GM23338 (cell line): ENCODE measurements at regions not wholly inside any gene's neighbourhood (a gene's known extent, or its start where the extent isn't known, plus 50 kb on each side); places are given as distances from the start of the nearest gene placed in this dataset.

Experiments
- ATAC-seq: fragments of 200-7000 bp; cut with Tn5 transposase; 3 replicates; pipeline ENCODE4 v1.9.1; 2020
- DNase-seq: peaks from one replicate; pipeline ENCODE4 v3.0.0-alpha.2; 2015; ENCODE audit warnings: low spot score
- H2AFZ ChIP-seq: fragments of 200-600 bp; sonication (generic); 2 replicates; pipeline ENCODE4 v1.8.0; 2016; ENCODE audit warnings: antibody characterized with exemption, mild to moderate bottlenecking, moderate library complexity
- H3F3A ChIP-seq: fragments of 200-600 bp; sonication (generic); replicated peaks from 2 replicates; pipeline ENCODE4 v1.8.0; 2017; ENCODE audit warnings: antibody characterized with exemption, mixed run types, low read depth
- H3K27ac ChIP-seq: fragments of 200-600 bp; sonication (generic); 2 replicates; pipeline ENCODE4 v1.6.1; 2016; ENCODE audit warnings: low read depth
- H3K27me3 ChIP-seq: fragments of 200-600 bp; sonication (generic); 2 replicates; pipeline ENCODE4 v1.8.0; 2016; ENCODE audit warnings: mild to moderate bottlenecking, mixed run types, moderate library complexity; ENCODE audit not compliant: insufficient read depth
- H3K36me3 ChIP-seq: fragments of 200-600 bp; sonication (generic); 2 replicates; pipeline ENCODE4 v1.8.0; 2016; ENCODE audit warnings: mild to moderate bottlenecking; ENCODE audit not compliant: insufficient read depth
- H3K4me1 ChIP-seq: fragments of 200-600 bp; sonication (generic); 2 replicates; pipeline ENCODE4 v1.8.0; 2016; ENCODE audit warnings: mild to moderate bottlenecking, moderate library complexity; ENCODE audit not compliant: insufficient read depth
- H3K4me2 ChIP-seq: fragments of 200-600 bp; sonication (generic); 2 replicates; pipeline ENCODE4 v1.7.1; 2017; ENCODE audit warnings: mixed run types
- H3K4me3 ChIP-seq: fragments of 200-600 bp; sonication (generic); 2 replicates; pipeline ENCODE4 v1.6.1; 2016; ENCODE audit warnings: mixed run types
- H3K79me2 ChIP-seq: fragments of 200-600 bp; sonication (generic); replicated peaks from 2 replicates; pipeline ENCODE4 v1.8.0; 2017; ENCODE audit warnings: mild to moderate bottlenecking; ENCODE audit not compliant: insufficient read depth
- H3K9me2 ChIP-seq: fragments of 200-600 bp; sonication (generic); 2 replicates; pipeline ENCODE4 v1.8.0; 2017; ENCODE audit not compliant: insufficient read depth
- H4K20me1 ChIP-seq: fragments of 200-600 bp; sonication (generic); replicated peaks from 2 replicates; pipeline ENCODE4 v1.8.0; 2017; ENCODE audit warnings: mild to moderate bottlenecking; ENCODE audit not compliant: insufficient read depth
- H3K27ac Mint-ChIP-seq: 2 replicates; pipeline ENCODE4 v1.8.0; 2020; ENCODE audit warnings: inconsistent platforms, mild to moderate bottlenecking, moderate library complexity, mixed read lengths
- H3K27me3 Mint-ChIP-seq: 3 replicates; pipeline ENCODE4 v1.8.0; 2022; ENCODE audit warnings: low read depth, mild to moderate bottlenecking, moderate library complexity, mixed read lengths, inconsistent platforms; ENCODE audit not compliant: insufficient read depth, poor library complexity
- H3K36me3 Mint-ChIP-seq: 3 replicates; pipeline ENCODE4 v1.8.0; 2021; ENCODE audit warnings: low read depth, mild to moderate bottlenecking, inconsistent platforms, moderate library complexity, mixed read lengths
- H3K4me1 Mint-ChIP-seq: 3 replicates; pipeline ENCODE4 v1.8.0; 2020; ENCODE audit warnings: mild to moderate bottlenecking, inconsistent platforms, mixed read lengths
- H3K4me3 Mint-ChIP-seq: 3 replicates; pipeline ENCODE4 v1.8.0; 2021; ENCODE audit warnings: moderate library complexity, mild to moderate bottlenecking, inconsistent platforms, mixed read lengths
- H3K9me3 Mint-ChIP-seq: 3 replicates; pipeline ENCODE4 v1.8.0; 2020; ENCODE audit warnings: moderate library complexity, mild to moderate bottlenecking, inconsistent platforms, mixed read lengths
- CREB1 ChIP-seq: fragments of 250-450 bp; sonication (Bioruptor Pico); IDR thresholded peaks from 2 replicates; pipeline ENCODE4 v1.5.0; 2020; ENCODE audit warnings: low read depth, mild to moderate bottlenecking, moderate library complexity
- EZH2phosphoT487 ChIP-seq: fragments of 200-600 bp; sonication (generic); IDR thresholded peaks from one replicate; pipeline ENCODE4 v1.8.1; 2018; ENCODE audit warnings: antibody characterized with exemption; ENCODE audit not compliant: unreplicated experiment
- JUNB ChIP-seq: IDR thresholded peaks from one replicate; pipeline ENCODE4 v1.6.1; 2016; ENCODE audit warnings: antibody characterized with exemption; ENCODE audit not compliant: unreplicated experiment
- POLR2AphosphoS5 ChIP-seq: IDR thresholded peaks from 2 replicates; pipeline ENCODE4 v1.6.1; 2016; ENCODE audit warnings: antibody characterized with exemption, low read depth
- STAT1 ChIP-seq: IDR thresholded peaks from one replicate; pipeline ENCODE4 v1.6.1; 2016; ENCODE audit warnings: antibody characterized with exemption; ENCODE audit not compliant: unreplicated experiment
- ZNF114 ChIP-seq: fragments of 250-450 bp; sonication (Bioruptor Pico); IDR thresholded peaks from 2 replicates; pipeline ENCODE4 v1.5.0; 2020; ENCODE audit warnings: mild to moderate bottlenecking, moderate library complexity
- ZNF331 ChIP-seq: fragments of 250-450 bp; sonication (Bioruptor Pico); IDR thresholded peaks from 2 replicates; pipeline ENCODE4 v1.5.0; 2020; ENCODE audit warnings: low read depth, mild to moderate bottlenecking, moderate library complexity
- ZNF462 ChIP-seq: fragments of 250-450 bp; sonication (Bioruptor Pico); IDR thresholded peaks from 2 replicates; pipeline ENCODE4 v1.5.0; 2020; ENCODE audit warnings: mild to moderate bottlenecking, moderate library complexity
- TF ChIP-seq, protein P1 (sequence below), 2 experiments: fragments of 200-600 bp in 1 of 2; sonication (generic) in 1 of 2; conservative IDR thresholded peaks; 2 replicates each; pipeline versions ENCODE4 v1.5.1 to v1.6.1; 2016 to 2017; ENCODE audit warnings: antibody characterized with exemption in 2 of 2, low read depth in 2 of 2, mild to moderate bottlenecking in 2 of 2, moderate library complexity in 1 of 2

DNA sequence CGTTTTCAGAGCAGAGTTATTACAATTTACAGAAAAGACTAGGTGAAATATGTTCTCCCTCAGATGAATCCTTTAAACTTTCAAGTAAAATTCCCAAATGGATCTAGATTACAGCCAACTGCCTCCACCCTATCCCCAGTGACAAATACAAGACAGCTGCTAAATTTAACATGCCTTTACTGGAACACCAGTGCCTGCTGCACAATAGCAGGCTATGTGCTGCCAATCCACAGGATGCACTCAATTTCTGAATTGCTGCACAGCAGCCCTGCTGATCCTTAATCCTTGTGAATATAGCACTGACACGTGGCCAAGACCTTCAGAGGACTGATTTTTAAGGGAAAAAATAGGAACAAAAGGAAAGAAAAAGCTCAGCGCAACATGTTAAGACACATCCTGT, 128.9 kb downstream of the CCER1 start:
- 0 out of 2 replicates have a peak, but pooled peaks cover 5% of the 10 kb centered on the region for H3K9me2 ChIP-seq
- H3K27me3 ChIP-seq, result no peaks in the 10 kb centered on the region
- H3K79me2 ChIP-seq, result no peaks in the 10 kb centered on the region
- H3K9me3 Mint-ChIP-seq, result no peaks in the 10 kb centered on the region
- H3K4me1 ChIP-seq, result no peaks in the 10 kb centered on the region
- no peaks in the 10 kb centered on the region for H3K36me3 ChIP-seq
- no peak for TF ChIP-seq CREB1 (CRISPR knock-in tag)
- TF ChIP-seq, protein P1, sequence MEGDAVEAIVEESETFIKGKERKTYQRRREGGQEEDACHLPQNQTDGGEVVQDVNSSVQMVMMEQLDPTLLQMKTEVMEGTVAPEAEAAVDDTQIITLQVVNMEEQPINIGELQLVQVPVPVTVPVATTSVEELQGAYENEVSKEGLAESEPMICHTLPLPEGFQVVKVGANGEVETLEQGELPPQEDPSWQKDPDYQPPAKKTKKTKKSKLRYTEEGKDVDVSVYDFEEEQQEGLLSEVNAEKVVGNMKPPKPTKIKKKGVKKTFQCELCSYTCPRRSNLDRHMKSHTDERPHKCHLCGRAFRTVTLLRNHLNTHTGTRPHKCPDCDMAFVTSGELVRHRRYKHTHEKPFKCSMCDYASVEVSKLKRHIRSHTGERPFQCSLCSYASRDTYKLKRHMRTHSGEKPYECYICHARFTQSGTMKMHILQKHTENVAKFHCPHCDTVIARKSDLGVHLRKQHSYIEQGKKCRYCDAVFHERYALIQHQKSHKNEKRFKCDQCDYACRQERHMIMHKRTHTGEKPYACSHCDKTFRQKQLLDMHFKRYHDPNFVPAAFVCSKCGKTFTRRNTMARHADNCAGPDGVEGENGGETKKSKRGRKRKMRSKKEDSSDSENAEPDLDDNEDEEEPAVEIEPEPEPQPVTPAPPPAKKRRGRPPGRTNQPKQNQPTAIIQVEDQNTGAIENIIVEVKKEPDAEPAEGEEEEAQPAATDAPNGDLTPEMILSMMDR (conservative IDR thresholded peaks at IDR 0.05; ENCODE audit: low read depth in 2 of 2), result no peak
- TF ChIP-seq EZH2phosphoT487, result no peak
- no peak for TF ChIP-seq POLR2AphosphoS5
- no peak for TF ChIP-seq ZNF331 (CRISPR knock-in tag)
- TF ChIP-seq ZNF462 (CRISPR knock-in tag), result no peak
- TF ChIP-seq STAT1, result no peak
- TF ChIP-seq JUNB, result no peak
- TF ChIP-seq ZNF114 (CRISPR knock-in tag), result no peak
- H3K36me3 Mint-ChIP-seq, result no peaks in the 10 kb centered on the region
- H3K4me2 ChIP-seq, result no peak overlapping the region
- H3K4me1 Mint-ChIP-seq, result no peaks in the 10 kb centered on the region
- H3K4me3 Mint-ChIP-seq, result no peak overlapping the region
- ATAC-seq (no peak), DNase-seq (no peak)
- H3K27ac ChIP-seq, result no peak overlapping the region
- H2AFZ ChIP-seq, result no peak overlapping the region
- no peak overlapping the region for H3K27ac Mint-ChIP-seq
- H3K27me3 Mint-ChIP-seq, result no peaks in the 10 kb centered on the region
- H4K20me1 ChIP-seq, result no peaks in the 10 kb centered on the region
- H3K4me3 ChIP-seq, result no peak overlapping the region
- H3F3A ChIP-seq, result no peaks in the 10 kb centered on the region
